IMR-90 (cell line): ENCODE measurements at regions not wholly inside any gene's neighbourhood (a gene's known extent, or its start where the extent isn't known, plus 50 kb on each side); places are given as distances from the start of the nearest gene placed in this dataset.

Experiments
- ATAC-seq: fragments of 200-7000 bp; cut with Tn5 transposase; 2 replicates; pipeline ENCODE4 v1.9.1; 2020; ENCODE audit warnings: low read depth, mild to moderate bottlenecking, moderate library complexity
- BruUV-seq: library from RNA; stranded (reverse); fragments of 400-500 nt; replicated peaks from 2 replicates; lab custom pipeline; 2021; lab: Mats Ljungman, UMichigan
- CTCF ChIA-PET: fragments of 300-600 bp; formaldehyde crosslinking; extraction: SDS; loops from one replicate; lab custom pipeline; 2021; ENCODE audit warnings: antibody characterized with exemption; lab: Yijun Ruan, JAX
- POLR2A ChIA-PET: fragments of 300-600 bp; sonication (Branson Sonifier 250); formaldehyde crosslinking; loops from one replicate; lab custom pipeline; 2022; ENCODE audit warnings: antibody characterized with exemption; ENCODE audit not compliant: unreplicated experiment; lab: Charles Lee
- DNase-seq: peaks from one replicate; pipeline ENCODE4 v3.0.0; 2013
- H2AFZ ChIP-seq: replicated peaks from 2 replicates; pipeline ENCODE3; 2013; ENCODE audit warnings: low read length, mild to moderate bottlenecking; ENCODE audit not compliant: poor library complexity
- H2AK5ac ChIP-seq: 2 replicates; pipeline ENCODE4 v1.6.1; 2013; ENCODE audit warnings: low read depth, low read length, inconsistent platforms
- H2AK9ac ChIP-seq: replicated peaks from 2 replicates; pipeline ENCODE3; 2013; ENCODE audit warnings: mild to moderate bottlenecking, low read depth, low read length, moderate library complexity; ENCODE audit not compliant: poor library complexity
- H2BK120ac ChIP-seq: 2 replicates; pipeline ENCODE4 v1.6.1; 2013; ENCODE audit warnings: low read depth, low read length, inconsistent platforms
- H2BK15ac ChIP-seq: 3 replicates; pipeline ENCODE4 v1.6.1; 2013; ENCODE audit warnings: low read depth, low read length, inconsistent platforms
- H2BK20ac ChIP-seq: 2 replicates; pipeline ENCODE4 v1.6.1; 2013; ENCODE audit warnings: low read depth, mild to moderate bottlenecking, inconsistent platforms, low read length, moderate library complexity
- H2BK5ac ChIP-seq: 2 replicates; pipeline ENCODE4 v1.6.1; 2013; ENCODE audit warnings: mild to moderate bottlenecking, low read depth, low read length, inconsistent platforms; ENCODE audit not compliant: poor library complexity, severe bottlenecking
- H3K14ac ChIP-seq: replicated peaks from 2 replicates; pipeline ENCODE4 v1.6.1; 2013; ENCODE audit warnings: low read depth, low read length, inconsistent platforms
- H3K18ac ChIP-seq: 2 replicates; pipeline ENCODE4 v1.6.1; 2013; ENCODE audit warnings: low read depth, low read length, control low read depth
- H3K23ac ChIP-seq: 2 replicates; pipeline ENCODE4 v1.6.1; 2013; ENCODE audit warnings: low read depth, low read length, inconsistent platforms
- H3K27ac ChIP-seq: 2 replicates; pipeline ENCODE4 v1.5.1; 2013; ENCODE audit warnings: mild to moderate bottlenecking, control low read depth, low read length; ENCODE audit not compliant: insufficient read depth
- H3K27me3 ChIP-seq: 2 replicates; pipeline ENCODE4 v1.6.1; 2013; ENCODE audit warnings: low read length; ENCODE audit not compliant: control insufficient read depth, insufficient read depth
- H3K36me3 ChIP-seq: 2 replicates; pipeline ENCODE4 v1.6.1; 2013; ENCODE audit warnings: low read length, mixed read lengths; ENCODE audit not compliant: control insufficient read depth, insufficient read depth
- H3K4ac ChIP-seq: 2 replicates; pipeline ENCODE4 v1.6.1; 2013; ENCODE audit warnings: low read depth, low read length, inconsistent platforms
- H3K4me1 ChIP-seq: 2 replicates; pipeline ENCODE4 v1.6.1; 2013; ENCODE audit warnings: low read length, mixed read lengths; ENCODE audit not compliant: control insufficient read depth, insufficient read depth
- H3K4me2 ChIP-seq: 2 replicates; pipeline ENCODE4 v1.6.1; 2013; ENCODE audit warnings: low read depth, mild to moderate bottlenecking, control low read depth, low read length, moderate library complexity
- H3K4me3 ChIP-seq: 2 replicates; pipeline ENCODE4 v1.5.1; 2013; ENCODE audit warnings: low read depth, mild to moderate bottlenecking, control low read depth, low read length, moderate library complexity; ENCODE audit not compliant: insufficient read depth
- H3K56ac ChIP-seq: 2 replicates; pipeline ENCODE4 v1.6.1; 2013; ENCODE audit warnings: low read length, inconsistent platforms; ENCODE audit not compliant: insufficient read depth; ENCODE audit errors: extremely low read depth
- H3K79me1 ChIP-seq, 2 experiments: 2 replicates each; pipeline ENCODE4 v1.6.1; 2013; ENCODE audit warnings: low read length in 2 of 2, inconsistent platforms in 1 of 2, low read depth in 1 of 2
- H3K9ac ChIP-seq: 2 replicates; pipeline ENCODE4 v1.6.1; 2013; ENCODE audit warnings: low read depth, low read length, control low read depth
- H3K9me1 ChIP-seq: 2 replicates; pipeline ENCODE4 v1.6.1; 2013; ENCODE audit warnings: low read length, inconsistent platforms; ENCODE audit not compliant: insufficient read depth
- H3K9me3 ChIP-seq: 2 replicates; pipeline ENCODE4 v1.6.1; 2013; ENCODE audit warnings: low read length; ENCODE audit not compliant: control insufficient read depth, insufficient read depth
- H4K20me1 ChIP-seq: 2 replicates; pipeline ENCODE4 v1.6.1; 2013; ENCODE audit warnings: low read length, inconsistent platforms; ENCODE audit not compliant: insufficient read depth
- H4K5ac ChIP-seq: 2 replicates; pipeline ENCODE4 v1.6.1; 2013; ENCODE audit warnings: mild to moderate bottlenecking, low read depth, low read length, control low read depth
- H4K8ac ChIP-seq, 2 experiments: 2 replicates each; pipeline ENCODE4 v1.6.1; 2013; ENCODE audit warnings: low read depth in 2 of 2, low read length in 2 of 2, control low read depth in 1 of 2, inconsistent platforms in 1 of 2
- H4K91ac ChIP-seq: 2 replicates; pipeline ENCODE4 v1.6.1; 2013; ENCODE audit warnings: low read depth, low read length, inconsistent platforms; ENCODE audit not compliant: insufficient read depth
- BHLHE40 ChIP-seq: fragments of 150-350 bp; IDR thresholded peaks from 2 replicates; pipeline ENCODE4 v1.6.1; 2016; ENCODE audit warnings: mild to moderate bottlenecking, low read depth, low read length
- CEBPB ChIP-seq: IDR thresholded peaks from 2 replicates; pipeline ENCODE4 v1.6.1; 2012; ENCODE audit warnings: low read depth, low read length, improper control_type of control experiment
- CHD1 ChIP-seq: IDR thresholded peaks from 2 replicates; pipeline ENCODE4 v1.6.1; 2012; ENCODE audit warnings: low read depth, low read length, improper control_type of control experiment
- ELK1 ChIP-seq: fragments of 150-350 bp; IDR thresholded peaks from 2 replicates; pipeline ENCODE4 v1.6.1; 2016; ENCODE audit warnings: low read depth, mild to moderate bottlenecking, low read length, moderate library complexity, borderline replicate concordance
- FOS ChIP-seq: fragments of 150-350 bp; IDR thresholded peaks from 2 replicates; pipeline ENCODE4 v1.6.1; 2016; ENCODE audit warnings: low read depth, low read length
- MAFK ChIP-seq: IDR thresholded peaks from 2 replicates; pipeline ENCODE4 v1.6.1; 2012; ENCODE audit warnings: low read depth, low read length, improper control_type of control experiment
- MAZ ChIP-seq: IDR thresholded peaks from 2 replicates; pipeline ENCODE4 v1.6.1; 2012; ENCODE audit warnings: low read depth, mild to moderate bottlenecking, low read length, improper control_type of control experiment, moderate library complexity, borderline replicate concordance
- MXI1 ChIP-seq: IDR thresholded peaks from 2 replicates; pipeline ENCODE4 v1.6.1; 2012; ENCODE audit warnings: low read depth, mild to moderate bottlenecking, low read length, moderate library complexity, borderline replicate concordance
- NFE2L2 ChIP-seq: fragments of 150-350 bp; IDR thresholded peaks from 2 replicates; pipeline ENCODE4 v1.6.1; 2016; ENCODE audit warnings: low read depth, mild to moderate bottlenecking, low read length
- POLR2A ChIP-seq: IDR thresholded peaks from 2 replicates; pipeline ENCODE4 v1.6.1; 2012; ENCODE audit warnings: mild to moderate bottlenecking, low read depth, low read length
- RAD21 ChIP-seq: IDR thresholded peaks from 2 replicates; pipeline ENCODE4 v1.6.1; 2012; ENCODE audit warnings: low read length, improper control_type of control experiment
- RCOR1 ChIP-seq: IDR thresholded peaks from 2 replicates; pipeline ENCODE4 v1.6.1; 2012; ENCODE audit warnings: mild to moderate bottlenecking, low read length, improper control_type of control experiment; ENCODE audit not compliant: insufficient replicate concordance
- RFX5 ChIP-seq: IDR thresholded peaks from 2 replicates; pipeline ENCODE4 v1.8.0; 2012; ENCODE audit warnings: low read depth, mild to moderate bottlenecking, low read length, moderate library complexity
- SMC3 ChIP-seq: fragments of 150-350 bp; IDR thresholded peaks from 2 replicates; pipeline ENCODE4 v1.6.1; 2016; ENCODE audit warnings: low read depth, mild to moderate bottlenecking, antibody characterized with exemption, low read length, moderate library complexity
- USF2 ChIP-seq: fragments of 150-350 bp; IDR thresholded peaks from 2 replicates; pipeline ENCODE4 v1.6.1; 2017; ENCODE audit warnings: mild to moderate bottlenecking, antibody characterized with exemption, low read length, low read depth
- WGBS, 2 experiments: methylation state at CpG; one replicate each; pipeline versions ENCODE4 v1.1.5 to v1.1.7; 2013; ENCODE audit warnings: missing lambda C conversion rate in 2 of 2; ENCODE audit not compliant: insufficient read length in 1 of 2; ENCODE audit errors: extremely low coverage in 2 of 2; 5-methylcytosine and 5-hydroxymethylcytosine counted together
- dilution Hi-C: fragments of 300-500 bp; cut with HindIII; formaldehyde crosslinking; loops from one replicate; pipeline ENCODE4 v1.14.3; 2018; ENCODE audit warnings: low sequenced_read_pairs; ENCODE audit not compliant: unreplicated experiment
- in situ Hi-C: fragments of 300-500 bp; cut with MboI; formaldehyde crosslinking; loops from 3 replicates; pipeline ENCODE4 v1.14.3; 2019; ENCODE audit warnings: low sequenced_read_pairs, inconsistent platforms, mixed read lengths
- intact Hi-C: fragments of 100-400 bp; cut with micrococcal nuclease; formaldehyde crosslinking; loops from 2 replicates; pipeline ENCODE4 v1.10.0; 2022
- TF ChIP-seq, protein P1 (sequence below): conservative IDR thresholded peaks from 2 replicates; pipeline ENCODE4 v1.5.1; 2012; ENCODE audit warnings: mild to moderate bottlenecking, low read depth, low read length, improper control_type of control experiment

DNA sequence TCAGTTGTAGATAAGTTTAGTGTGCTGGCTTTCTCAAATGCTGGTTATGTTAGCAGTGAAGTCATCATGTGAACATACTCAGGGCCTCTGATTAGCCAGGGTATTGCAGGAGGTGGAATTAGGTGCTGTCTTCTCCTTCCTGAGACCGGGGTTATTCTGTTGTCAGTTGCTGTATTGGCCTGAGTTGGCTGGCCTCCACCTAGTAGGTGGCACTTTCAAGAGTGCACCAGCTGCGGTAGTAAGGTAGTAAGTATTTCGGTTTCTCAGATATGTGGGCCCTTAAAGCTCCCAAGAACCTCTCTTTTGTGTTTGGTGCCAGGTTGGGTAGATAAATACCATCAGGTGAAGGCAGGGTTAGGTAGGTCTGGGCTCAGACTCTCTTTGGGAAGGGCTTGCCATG is 1430.5 kb upstream of the CELF4 start:
- Histone ChIP-seq H3K23ac (no peak overlapping the region), H4K20me1 (no peaks in the 10 kb centered on the region), H3K18ac (no peak overlapping the region), H2BK120ac (no peak overlapping the region), H3K27me3 (no peaks in the 10 kb centered on the region), H4K91ac (no peak overlapping the region), H3K79me1 (no peaks in the 10 kb centered on the region), H3K9me1 (no peaks in the 10 kb centered on the region), H3K4me3 (no peak overlapping the region), H3K4me2 (no peak overlapping the region), H2BK15ac (no peak overlapping the region), H3K27ac (no peak overlapping the region), H3K4me1 (no peaks in the 10 kb centered on the region), H3K14ac (no peak overlapping the region), H3K4ac (no peak overlapping the region), H2AK9ac (no peak overlapping the region), H4K8ac (no peak overlapping the region), H3K56ac (no peak overlapping the region), H3K9ac (no peak overlapping the region), H3K36me3 (no peaks in the 10 kb centered on the region), H2BK5ac (no peak overlapping the region), H3K9me3 (no peaks in the 10 kb centered on the region; the same call in 1 of the 2 replicates), H2BK20ac (no peak overlapping the region), H4K5ac (no peak overlapping the region), H2AFZ (no peak overlapping the region), H2AK5ac (no peak overlapping the region)
- TF ChIP-seq, protein P1, sequence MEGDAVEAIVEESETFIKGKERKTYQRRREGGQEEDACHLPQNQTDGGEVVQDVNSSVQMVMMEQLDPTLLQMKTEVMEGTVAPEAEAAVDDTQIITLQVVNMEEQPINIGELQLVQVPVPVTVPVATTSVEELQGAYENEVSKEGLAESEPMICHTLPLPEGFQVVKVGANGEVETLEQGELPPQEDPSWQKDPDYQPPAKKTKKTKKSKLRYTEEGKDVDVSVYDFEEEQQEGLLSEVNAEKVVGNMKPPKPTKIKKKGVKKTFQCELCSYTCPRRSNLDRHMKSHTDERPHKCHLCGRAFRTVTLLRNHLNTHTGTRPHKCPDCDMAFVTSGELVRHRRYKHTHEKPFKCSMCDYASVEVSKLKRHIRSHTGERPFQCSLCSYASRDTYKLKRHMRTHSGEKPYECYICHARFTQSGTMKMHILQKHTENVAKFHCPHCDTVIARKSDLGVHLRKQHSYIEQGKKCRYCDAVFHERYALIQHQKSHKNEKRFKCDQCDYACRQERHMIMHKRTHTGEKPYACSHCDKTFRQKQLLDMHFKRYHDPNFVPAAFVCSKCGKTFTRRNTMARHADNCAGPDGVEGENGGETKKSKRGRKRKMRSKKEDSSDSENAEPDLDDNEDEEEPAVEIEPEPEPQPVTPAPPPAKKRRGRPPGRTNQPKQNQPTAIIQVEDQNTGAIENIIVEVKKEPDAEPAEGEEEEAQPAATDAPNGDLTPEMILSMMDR, result no peak
- TF ChIP-seq MAFK (no peak), NFE2L2 (no peak), MXI1 (no peak), POLR2A (no peak), RCOR1 (no peak), RFX5 (no peak), USF2 (no peak), MAZ (no peak), ELK1 (no peak), CHD1 (no peak), SMC3 (no peak), CEBPB (no peak), BHLHE40 (no peak), FOS (no peak), RAD21 (no peak)
- WGBS, 2 experiments, result no CpG with 5 or more reads among the region's 3 CpGs
- no peak for ATAC-seq
- no peak for DNase-seq
- BruUV-seq, result no TSS peak
- in situ Hi-C loops, result no loop called here
- CTCF ChIA-PET, result no interaction called here
- dilution Hi-C loops, result no loop called here
- intact Hi-C loops, result no loop called here
- POLR2A ChIA-PET, result no interaction called here
